ENCODE measurements at regions not wholly inside any gene's neighbourhood (a gene's known extent, or its start where the extent isn't known, plus 50 kb on each side); places are given as distances from the start of the nearest gene placed in this dataset.

- DNase-seq (no peak), ATAC-seq (peak; percentile 47)
- intact Hi-C loops (cut with DNase I): no loop called here
- H3K27me3 ChIP-seq: no peaks in the 10 kb centered on the region
- H3K27ac ChIP-seq: no peak overlapping the region
- H3K9me3 ChIP-seq: no peaks in the 10 kb centered on the region
- TF ChIP-seq CTCF (IDR thresholded peaks at IDR 0.05): no peak
- H3K36me3 ChIP-seq: no peaks in the 10 kb centered on the region
- H3K4me1 ChIP-seq: no peaks in the 10 kb centered on the region
- no peak overlapping the region for H3K4me3 ChIP-seq
Measured at GRCh38 chr4:20629186-20630106, 70.8 kb upstream of the PACRGL start.

GRCh38 chr4:20638825-20639224, 61.4 kb upstream of the PACRGL start:
- Histone ChIP-seq H3K27ac (no peak overlapping the region), H3K27me3 (no peaks in the 10 kb centered on the region), H3K36me3 (no peaks in the 10 kb centered on the region), H3K4me1 (no peaks in the 10 kb centered on the region), H3K9me3 (no peaks in the 10 kb centered on the region), H3K4me3 (no peak overlapping the region)
- TF ChIP-seq CTCF (IDR thresholded peaks at IDR 0.05): no peak
- intact Hi-C loops (cut with DNase I): no loop called here
- DNase-seq (no peak), ATAC-seq (peak; percentile 26)

- ATAC-seq (no peak), DNase-seq (no peak)
- Histone ChIP-seq H3K4me1 (no peaks in the 10 kb centered on the region), H3K36me3 (no peaks in the 10 kb centered on the region), H3K27ac (no peak overlapping the region), H3K4me3 (no peak overlapping the region), H3K9me3 (no peaks in the 10 kb centered on the region), H3K27me3 (no peaks in the 10 kb centered on the region)
- intact Hi-C loops (cut with DNase I): no loop called here
- no peak for TF ChIP-seq CTCF (IDR thresholded peaks at IDR 0.05)
Measured at GRCh38 chr4:20639346-20639745, 60.9 kb upstream of the PACRGL start.

GRCh38 chr4:20640989-20641388, 59.3 kb upstream of the PACRGL start:
- Histone ChIP-seq H3K27me3 (no peaks in the 10 kb centered on the region), H3K9me3 (no peaks in the 10 kb centered on the region), H3K4me1 (no peaks in the 10 kb centered on the region), H3K36me3 (no peaks in the 10 kb centered on the region), H3K4me3 (no peak overlapping the region), H3K27ac (no peak overlapping the region)
- DNase-seq: no peak
- ATAC-seq: no peak
- intact Hi-C loops (cut with DNase I): no loop called here
- TF ChIP-seq CTCF (IDR thresholded peaks at IDR 0.05): no peak

- H3K27ac ChIP-seq: no peak overlapping the region
- TF ChIP-seq CTCF (IDR thresholded peaks at IDR 0.05): no peak
- no peaks in the 10 kb centered on the region for H3K36me3 ChIP-seq
- intact Hi-C loops (cut with DNase I): no loop called here
- no peaks in the 10 kb centered on the region for H3K27me3 ChIP-seq
- DNase-seq: no peak
- no peak for ATAC-seq
- no peaks in the 10 kb centered on the region for H3K9me3 ChIP-seq
- no peak overlapping the region for H3K4me3 ChIP-seq
- no peaks in the 10 kb centered on the region for H3K4me1 ChIP-seq
Measured at GRCh38 chr4:20641976-20642375, 58.3 kb upstream of the PACRGL start.
